HL-60 (cell line): ENCODE measurements at regions not wholly inside any gene's neighbourhood (a gene's known extent, or its start where the extent isn't known, plus 50 kb on each side); places are given as distances from the start of the nearest gene placed in this dataset.

Source experiments
- DNase-seq, 2 experiments: peaks; one replicate each; pipeline ENCODE4 v3.0.0-alpha.2; 2010 to 2020; ENCODE audit warnings: low read depth in 1 of 2, low spot score in 1 of 2
- H3K27ac ChIP-seq: fragments of 250-450 bp; sonication (Bioruptor Pico); replicated peaks from 2 replicates; pipeline ENCODE4 v1.5.1; 2020; ENCODE audit warnings: mild to moderate bottlenecking, moderate library complexity
- H3K27me3 ChIP-seq: fragments of 250-450 bp; sonication (Bioruptor Pico); 2 replicates; pipeline ENCODE4 v1.5.1; 2021; ENCODE audit warnings: mild to moderate bottlenecking, moderate library complexity; ENCODE audit not compliant: insufficient read depth, poor library complexity, severe bottlenecking
- H3K4me3 ChIP-seq: replicated peaks from 2 replicates; pipeline ENCODE4 v1.5.1; 2011; ENCODE audit warnings: mild to moderate bottlenecking, control low read depth, low read length; ENCODE audit not compliant: insufficient read depth
- CTCF ChIP-seq: IDR thresholded peaks from one replicate; pipeline ENCODE4 v1.5.1; 2011; ENCODE audit warnings: low read length, control low read depth, inconsistent platforms; ENCODE audit not compliant: insufficient read depth
- GABPA ChIP-seq: IDR thresholded peaks from 2 replicates; pipeline ENCODE4 v1.6.1; 2012; ENCODE audit warnings: low read depth
- POLR2AphosphoS5 ChIP-seq: IDR thresholded peaks from 2 replicates; pipeline ENCODE4 v1.6.1; 2012; ENCODE audit warnings: low read depth
- REST ChIP-seq: IDR thresholded peaks from 2 replicates; pipeline ENCODE4 v1.6.1; 2012; ENCODE audit warnings: low read depth; ENCODE audit not compliant: insufficient replicate concordance
- SPI1 ChIP-seq: IDR thresholded peaks from 2 replicates; pipeline ENCODE4 v1.6.1; 2012; ENCODE audit warnings: low read depth, mild to moderate bottlenecking, borderline replicate concordance

GRCh38 chr5:147956842-147957223 is 50.5 kb upstream of the C5orf46 start:
- no peak for TF ChIP-seq SPI1
- TF ChIP-seq REST = no peak
- no peak for TF ChIP-seq POLR2AphosphoS5
- TF ChIP-seq GABPA = no peak
- Histone ChIP-seq H3K27me3 (no peaks in the 10 kb centered on the region), H3K4me3 (no peak overlapping the region), H3K27ac (no peak overlapping the region)
- no peak for DNase-seq

GRCh38 chr5:147956064-147956841 is 49.9 kb upstream of the C5orf46 start:
- no peak for TF ChIP-seq GABPA
- TF ChIP-seq CTCF = no peak
- no peak for TF ChIP-seq POLR2AphosphoS5
- TF ChIP-seq REST = no peak
- no peak overlapping the region for H3K27ac ChIP-seq
- H3K4me3 ChIP-seq = no peak overlapping the region
- H3K27me3 ChIP-seq = no peaks in the 10 kb centered on the region
- DNase-seq = no peak
